SU-DHL-6 (cell line): ENCODE measurements at regions not wholly inside any gene's neighbourhood (a gene's known extent, or its start where the extent isn't known, plus 50 kb on each side); places are given as distances from the start of the nearest gene placed in this dataset.

Source experiments
- EZH2phosphoT487 ChIP-seq: fragments of 200-600 bp; sonication (generic), shearing (Covaris generic); conservative IDR thresholded peaks from 2 replicates; pipeline ENCODE4 v1.6.1; 2018; ENCODE audit warnings: mild to moderate bottlenecking, antibody characterized with exemption, low read length, moderate library complexity, mixed read lengths
- TF ChIP-seq, protein P1 (sequence below): fragments of 200-600 bp; sonication (generic); IDR thresholded peaks from one replicate; pipeline ENCODE4 v1.5.1; 2017; ENCODE audit warnings: antibody characterized with exemption, mild to moderate bottlenecking, low read length, moderate library complexity; ENCODE audit not compliant: insufficient read depth, poor library complexity, severe bottlenecking

DNA sequence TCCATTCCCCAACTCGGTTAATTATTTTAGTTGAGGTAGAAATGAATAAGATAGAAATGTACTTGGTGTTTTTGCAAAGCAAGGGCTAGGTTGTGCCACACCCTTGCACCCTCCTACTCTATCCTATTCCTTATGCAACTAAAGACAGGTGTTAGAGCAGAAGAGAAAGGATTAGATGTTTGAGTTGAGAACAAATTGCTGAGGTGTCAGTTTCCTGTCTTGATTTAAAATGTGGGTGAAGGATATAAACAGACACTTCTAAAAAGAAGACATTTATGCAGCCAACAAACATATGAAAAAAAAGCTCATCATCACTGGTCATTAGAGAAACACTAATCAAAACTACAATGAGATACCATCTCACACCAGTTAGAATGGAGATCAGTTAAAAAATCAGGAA, 1256.2 kb downstream of the CNTNAP5 start:
- TF ChIP-seq, protein P1, sequence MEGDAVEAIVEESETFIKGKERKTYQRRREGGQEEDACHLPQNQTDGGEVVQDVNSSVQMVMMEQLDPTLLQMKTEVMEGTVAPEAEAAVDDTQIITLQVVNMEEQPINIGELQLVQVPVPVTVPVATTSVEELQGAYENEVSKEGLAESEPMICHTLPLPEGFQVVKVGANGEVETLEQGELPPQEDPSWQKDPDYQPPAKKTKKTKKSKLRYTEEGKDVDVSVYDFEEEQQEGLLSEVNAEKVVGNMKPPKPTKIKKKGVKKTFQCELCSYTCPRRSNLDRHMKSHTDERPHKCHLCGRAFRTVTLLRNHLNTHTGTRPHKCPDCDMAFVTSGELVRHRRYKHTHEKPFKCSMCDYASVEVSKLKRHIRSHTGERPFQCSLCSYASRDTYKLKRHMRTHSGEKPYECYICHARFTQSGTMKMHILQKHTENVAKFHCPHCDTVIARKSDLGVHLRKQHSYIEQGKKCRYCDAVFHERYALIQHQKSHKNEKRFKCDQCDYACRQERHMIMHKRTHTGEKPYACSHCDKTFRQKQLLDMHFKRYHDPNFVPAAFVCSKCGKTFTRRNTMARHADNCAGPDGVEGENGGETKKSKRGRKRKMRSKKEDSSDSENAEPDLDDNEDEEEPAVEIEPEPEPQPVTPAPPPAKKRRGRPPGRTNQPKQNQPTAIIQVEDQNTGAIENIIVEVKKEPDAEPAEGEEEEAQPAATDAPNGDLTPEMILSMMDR = no peak
- TF ChIP-seq EZH2phosphoT487 = no peak
